GM12872 (cell line): ENCODE measurements at regions not wholly inside any gene's neighbourhood (a gene's known extent, or its start where the extent isn't known, plus 50 kb on each side); places are given as distances from the start of the nearest gene placed in this dataset.

Source experiments
- CTCF ChIP-seq: IDR thresholded peaks from 3 replicates; pipeline ENCODE4 v1.5.1; 2011; ENCODE audit warnings: low read depth, mild to moderate bottlenecking, low read length, moderate library complexity; ENCODE audit not compliant: insufficient read depth

GRCh38 chr6:48809700-48810099 is 653.4 kb downstream of the MMUT start:
- no peak for TF ChIP-seq CTCF

GRCh38 chr6:48809245-48809644 is 653.8 kb downstream of the MMUT start:
- TF ChIP-seq CTCF, result no peak

GRCh38 chr6:48798296-48798695 is 664.8 kb downstream of the MMUT start:
- TF ChIP-seq CTCF, result no peak

GRCh38 chr6:48782225-48782624 is 671.2 kb upstream of the PTCHD4 start:
- TF ChIP-seq CTCF, result no peak

GRCh38 chr6:48777411-48777810 is 666.4 kb upstream of the PTCHD4 start:
- TF ChIP-seq CTCF, result no peak

DNA sequence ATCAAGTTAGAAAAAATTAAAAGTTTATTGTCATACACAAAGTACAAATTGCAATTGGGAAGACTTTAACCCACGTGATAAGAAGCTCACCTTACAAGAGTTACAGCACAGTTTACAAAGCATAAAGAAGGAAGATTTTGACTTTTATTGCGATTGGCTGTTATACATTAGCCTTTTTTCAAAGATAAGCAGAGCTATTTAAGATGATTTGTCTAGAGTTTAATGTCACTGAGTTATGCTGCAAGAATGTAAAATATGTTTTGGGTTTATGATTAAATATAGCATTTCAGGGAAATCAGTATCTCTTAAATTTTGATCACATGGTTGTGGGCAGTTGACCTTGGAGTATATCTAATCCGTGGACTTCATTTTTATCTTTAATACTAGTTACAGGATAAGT is 664.2 kb upstream of the PTCHD4 start:
- no peak for TF ChIP-seq CTCF

DNA sequence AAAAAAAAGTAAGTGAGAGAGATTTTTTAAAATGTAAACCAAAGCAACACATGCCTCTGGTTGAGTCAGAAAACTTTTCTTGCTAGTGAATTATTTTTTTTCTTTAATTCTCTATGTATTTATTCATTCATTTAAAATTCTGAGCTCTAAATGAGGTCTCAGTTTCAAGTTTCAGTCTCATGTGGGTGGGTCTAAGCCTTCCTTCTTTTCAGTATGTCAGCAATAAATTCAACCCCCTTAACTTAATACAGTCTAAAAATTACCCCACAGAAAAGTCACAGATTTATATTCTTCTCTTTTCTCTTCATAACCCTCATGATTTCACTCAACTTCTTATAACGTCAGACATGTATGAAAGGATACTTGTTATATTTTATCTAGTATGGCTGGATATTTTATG is 663.3 kb upstream of the PTCHD4 start:
- no peak for TF ChIP-seq CTCF

GRCh38 chr6:48766349-48766748 is 655.4 kb upstream of the PTCHD4 start:
- no peak for TF ChIP-seq CTCF
